Osteocyte (in vitro differentiated cells): ENCODE measurements at regions not wholly inside any gene's neighbourhood (a gene's known extent, or its start where the extent isn't known, plus 50 kb on each side); places are given as distances from the start of the nearest gene placed in this dataset.

ENCODE experiments used
- DNase-seq: peaks from one replicate; pipeline ENCODE4 v3.0.0; 2021; ENCODE audit warnings: mixed read lengths; ENCODE audit not compliant: unreplicated experiment; ENCODE audit errors: extremely low spot score
- H3K27ac Mint-ChIP-seq: one replicate; pipeline ENCODE4 v1.8.0; 2021; ENCODE audit warnings: mild to moderate bottlenecking, mixed read lengths; ENCODE audit not compliant: unreplicated experiment
- H3K27me3 Mint-ChIP-seq: one replicate; pipeline ENCODE4 v1.8.0; 2021; ENCODE audit warnings: mixed read lengths; ENCODE audit not compliant: unreplicated experiment
- H3K36me3 Mint-ChIP-seq: one replicate; pipeline ENCODE4 v1.8.0; 2021; ENCODE audit warnings: mixed read lengths; ENCODE audit not compliant: unreplicated experiment
- H3K4me1 Mint-ChIP-seq: one replicate; pipeline ENCODE4 v1.8.0; 2021; ENCODE audit warnings: mixed read lengths; ENCODE audit not compliant: unreplicated experiment
- H3K4me3 Mint-ChIP-seq: one replicate; pipeline ENCODE4 v1.8.0; 2021; ENCODE audit warnings: mild to moderate bottlenecking, moderate library complexity, mixed read lengths; ENCODE audit not compliant: unreplicated experiment
- H3K9me3 Mint-ChIP-seq: one replicate; pipeline ENCODE4 v1.8.0; 2021; ENCODE audit warnings: mixed read lengths; ENCODE audit not compliant: unreplicated experiment
- TF ChIP-seq, protein P1 (sequence below): fragments of 200-600 bp; sonication (generic); IDR thresholded peaks from 2 replicates; pipeline ENCODE4 v1.5.0; 2021; ENCODE audit warnings: antibody characterized with exemption, mild to moderate bottlenecking, moderate library complexity

DNA sequence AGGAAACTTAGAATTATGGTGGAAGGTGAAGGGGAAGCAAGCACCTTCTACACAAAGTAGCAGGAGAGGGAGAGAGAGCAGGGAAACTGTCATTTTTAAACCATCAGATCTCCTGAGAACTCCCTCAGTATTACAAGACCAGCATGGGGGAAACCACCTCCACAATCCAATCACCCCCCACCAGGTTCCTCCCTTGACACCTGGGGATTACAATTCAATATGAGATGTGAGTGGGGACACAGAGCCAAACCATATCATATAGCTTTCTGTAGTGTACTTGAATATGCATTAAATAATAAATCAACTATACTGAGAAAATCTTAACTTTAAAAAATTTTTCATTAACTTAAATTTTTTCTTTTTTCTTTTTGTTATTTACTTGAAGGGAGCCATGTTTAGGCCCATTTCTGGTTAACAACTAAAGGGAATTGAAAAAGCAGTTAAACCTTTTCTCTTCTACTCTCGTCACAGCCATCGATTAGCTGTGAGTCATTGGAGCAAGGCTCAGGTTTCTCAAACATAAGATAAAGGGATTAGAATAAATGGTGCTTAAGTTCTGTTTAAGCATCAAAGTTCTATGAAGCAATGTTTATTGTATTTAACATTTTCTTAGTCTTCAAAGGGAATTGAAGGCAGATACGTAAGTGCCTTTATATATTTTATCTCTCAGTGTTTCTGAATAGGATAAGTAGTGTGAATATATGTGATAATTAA is 72.2 kb upstream of the DPT start:
- TF ChIP-seq, protein P1, sequence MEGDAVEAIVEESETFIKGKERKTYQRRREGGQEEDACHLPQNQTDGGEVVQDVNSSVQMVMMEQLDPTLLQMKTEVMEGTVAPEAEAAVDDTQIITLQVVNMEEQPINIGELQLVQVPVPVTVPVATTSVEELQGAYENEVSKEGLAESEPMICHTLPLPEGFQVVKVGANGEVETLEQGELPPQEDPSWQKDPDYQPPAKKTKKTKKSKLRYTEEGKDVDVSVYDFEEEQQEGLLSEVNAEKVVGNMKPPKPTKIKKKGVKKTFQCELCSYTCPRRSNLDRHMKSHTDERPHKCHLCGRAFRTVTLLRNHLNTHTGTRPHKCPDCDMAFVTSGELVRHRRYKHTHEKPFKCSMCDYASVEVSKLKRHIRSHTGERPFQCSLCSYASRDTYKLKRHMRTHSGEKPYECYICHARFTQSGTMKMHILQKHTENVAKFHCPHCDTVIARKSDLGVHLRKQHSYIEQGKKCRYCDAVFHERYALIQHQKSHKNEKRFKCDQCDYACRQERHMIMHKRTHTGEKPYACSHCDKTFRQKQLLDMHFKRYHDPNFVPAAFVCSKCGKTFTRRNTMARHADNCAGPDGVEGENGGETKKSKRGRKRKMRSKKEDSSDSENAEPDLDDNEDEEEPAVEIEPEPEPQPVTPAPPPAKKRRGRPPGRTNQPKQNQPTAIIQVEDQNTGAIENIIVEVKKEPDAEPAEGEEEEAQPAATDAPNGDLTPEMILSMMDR = no peak
- Mint-ChIP-seq H3K4me1 (no peaks in the 10 kb centered on the region), H3K27me3 (peaks cover 6% of the 10 kb centered on the region), H3K27ac (no peak overlapping the region), H3K9me3 (no peaks in the 10 kb centered on the region), H3K36me3 (no peaks in the 10 kb centered on the region), H3K4me3 (no peak overlapping the region)
- DNase-seq = no peak

DNA sequence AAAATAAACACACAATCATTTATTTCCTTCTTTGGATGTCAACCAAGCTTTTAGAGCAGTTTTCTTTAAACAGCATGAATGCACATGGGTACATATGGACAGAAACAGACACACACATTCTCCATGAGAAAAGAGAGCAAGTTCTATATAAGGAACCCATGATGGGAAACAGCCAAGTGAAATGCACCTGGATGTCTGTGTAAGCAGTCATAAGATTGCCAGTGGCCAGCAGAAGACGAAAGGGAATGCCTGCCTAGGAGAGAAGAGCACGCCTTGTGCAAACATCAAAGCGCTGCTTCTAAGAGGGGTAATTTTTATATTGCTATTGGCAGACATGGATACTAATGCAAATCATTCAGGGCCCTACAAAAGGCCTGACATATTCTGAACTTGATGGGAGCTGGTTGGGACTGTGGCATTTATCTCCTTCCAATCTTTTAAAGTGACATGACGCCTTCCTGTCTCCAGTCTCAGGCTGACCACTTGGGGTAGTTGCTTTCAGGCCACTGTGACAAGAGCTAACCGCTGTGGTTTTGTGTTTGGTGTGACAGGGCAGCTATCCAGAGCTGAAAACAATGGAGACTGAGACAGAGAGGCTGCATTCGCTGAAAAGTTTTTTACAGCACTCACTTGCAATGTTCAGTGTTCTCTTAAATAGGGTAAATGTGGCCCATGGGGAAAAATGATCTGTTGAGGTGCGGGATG is 75.0 kb upstream of the DPT start:
- H3K9me3 Mint-ChIP-seq = no peaks in the 10 kb centered on the region
- no peaks in the 10 kb centered on the region for H3K4me1 Mint-ChIP-seq
- no peak overlapping the region for H3K27ac Mint-ChIP-seq
- TF ChIP-seq, protein P1 = no peak
- no peak for DNase-seq
- H3K36me3 Mint-ChIP-seq = no peaks in the 10 kb centered on the region
- no peak overlapping the region for H3K4me3 Mint-ChIP-seq
- peaks cover 14% of the 10 kb centered on the region for H3K27me3 Mint-ChIP-seq

DNA sequence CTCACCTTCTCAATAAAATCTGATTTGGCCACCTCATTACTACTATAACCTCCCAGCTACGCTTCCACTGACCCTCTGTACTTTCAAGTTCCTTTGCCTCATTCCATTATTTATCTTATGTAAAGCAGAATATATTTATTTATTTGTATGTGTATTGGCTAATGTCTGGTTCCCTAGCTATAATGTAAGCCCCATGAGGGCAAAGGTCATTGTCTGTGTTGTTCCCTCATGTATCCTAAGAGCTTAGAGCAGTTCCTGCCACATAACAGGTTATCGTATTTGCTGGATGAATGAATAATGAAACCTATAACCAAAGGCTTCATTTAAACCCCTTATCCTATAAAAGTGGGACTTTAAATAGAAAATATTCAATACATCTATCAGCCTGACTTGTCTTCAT is 77.9 kb upstream of the DPT start:
- H3K27me3 Mint-ChIP-seq = peaks cover 14% of the 10 kb centered on the region
- no peaks in the 10 kb centered on the region for H3K36me3 Mint-ChIP-seq
- no peaks in the 10 kb centered on the region for H3K4me1 Mint-ChIP-seq
- no peaks in the 10 kb centered on the region for H3K9me3 Mint-ChIP-seq
- no peak overlapping the region for H3K27ac Mint-ChIP-seq
- TF ChIP-seq, protein P1 = no peak
- no peak for DNase-seq
- no peak overlapping the region for H3K4me3 Mint-ChIP-seq

DNA sequence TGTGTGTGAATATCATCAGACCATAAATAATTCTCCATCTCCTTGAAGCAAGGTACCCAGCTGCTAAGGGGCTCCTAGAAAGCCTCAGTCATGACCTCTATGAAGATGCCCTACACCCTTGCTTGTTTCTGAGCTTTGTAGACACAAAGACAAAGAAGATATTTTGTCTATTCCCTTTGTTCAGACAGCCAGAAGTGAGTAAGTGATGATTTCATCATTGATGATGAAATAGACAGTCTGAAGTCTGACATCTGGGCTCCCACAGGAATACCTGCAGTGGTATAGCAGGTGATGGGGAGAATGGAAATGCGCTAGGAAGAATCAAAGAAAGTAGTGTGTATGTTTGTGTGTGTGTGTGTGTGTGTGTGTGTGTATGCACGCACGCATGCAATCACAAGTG is 82.2 kb upstream of the DPT start:
- Mint-ChIP-seq H3K27me3 (peaks cover 8% of the 10 kb centered on the region), H3K4me3 (no peak overlapping the region)

DNA sequence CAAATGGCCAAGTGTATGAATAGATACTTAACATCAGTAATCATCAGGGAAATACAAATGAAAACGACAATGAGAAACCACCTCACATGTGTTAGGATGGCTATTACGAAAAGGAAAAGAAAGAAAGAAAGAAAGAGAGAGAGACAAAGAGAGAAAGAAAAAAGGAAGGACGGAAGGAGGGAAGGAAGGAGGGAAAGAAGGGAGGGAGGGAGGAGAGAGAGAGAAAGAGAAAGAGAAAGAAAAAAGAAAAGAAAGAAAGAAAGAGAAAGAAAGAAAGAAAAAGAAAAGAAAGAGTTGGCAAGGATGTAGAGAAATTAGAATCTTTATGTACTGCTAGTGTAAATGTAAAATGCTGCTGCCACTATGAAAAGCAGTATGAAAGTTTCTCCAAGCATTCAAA is 90.7 kb upstream of the DPT start:
- DNase-seq = no peak
- H3K9me3 Mint-ChIP-seq = no peaks in the 10 kb centered on the region

More for the DNA sequence above, 82.2 kb upstream of the DPT start:
- TF ChIP-seq, protein P1 = no peak
- H3K9me3 Mint-ChIP-seq = no peaks in the 10 kb centered on the region
- DNase-seq = no peak
- H3K27ac Mint-ChIP-seq = no peak overlapping the region
- H3K4me1 Mint-ChIP-seq = no peaks in the 10 kb centered on the region
- H3K36me3 Mint-ChIP-seq = no peaks in the 10 kb centered on the region

More for the DNA sequence above, 90.7 kb upstream of the DPT start:
- Mint-ChIP-seq H3K27ac (no peak overlapping the region), H3K36me3 (no peaks in the 10 kb centered on the region), H3K4me1 (no peaks in the 10 kb centered on the region), H3K27me3 (peaks cover 9% of the 10 kb centered on the region), H3K4me3 (no peak overlapping the region)
- TF ChIP-seq, protein P1 = no peak
